Sciatic nerve (tissue), 2 donors: ENCODE measurements at regions not wholly inside any gene's neighbourhood (a gene's known extent, or its start where the extent isn't known, plus 50 kb on each side); places are given as distances from the start of the nearest gene placed in this dataset.

ENCODE experiments used
- ATAC-seq: fragments of 200-7000 bp; cut with Tn5 transposase; one replicate; pipeline ENCODE4 v1.9.1; 2020; ENCODE audit warnings: mild to moderate bottlenecking, moderate library complexity
- DNase-seq: peaks from one replicate; pipeline ENCODE4 v3.0.0-alpha.2; 2020; ENCODE audit warnings: low spot score
- intact Hi-C: fragments of 100-400 bp; cut with DNase I; formaldehyde crosslinking; loops from one replicate; pipeline ENCODE4 v1.14.2; 2022
- donor health status: DM: no; HTN: no; CAD: no.
- donor health status: DM: no; HTN: no; CAD: no.

GRCh38 chr12:30807695-30808034 lies 52.9 kb upstream of the CAPRIN2 start:
- ATAC-seq (no peak), DNase-seq (no peak)
- intact Hi-C loops, result no loop called here

DNA sequence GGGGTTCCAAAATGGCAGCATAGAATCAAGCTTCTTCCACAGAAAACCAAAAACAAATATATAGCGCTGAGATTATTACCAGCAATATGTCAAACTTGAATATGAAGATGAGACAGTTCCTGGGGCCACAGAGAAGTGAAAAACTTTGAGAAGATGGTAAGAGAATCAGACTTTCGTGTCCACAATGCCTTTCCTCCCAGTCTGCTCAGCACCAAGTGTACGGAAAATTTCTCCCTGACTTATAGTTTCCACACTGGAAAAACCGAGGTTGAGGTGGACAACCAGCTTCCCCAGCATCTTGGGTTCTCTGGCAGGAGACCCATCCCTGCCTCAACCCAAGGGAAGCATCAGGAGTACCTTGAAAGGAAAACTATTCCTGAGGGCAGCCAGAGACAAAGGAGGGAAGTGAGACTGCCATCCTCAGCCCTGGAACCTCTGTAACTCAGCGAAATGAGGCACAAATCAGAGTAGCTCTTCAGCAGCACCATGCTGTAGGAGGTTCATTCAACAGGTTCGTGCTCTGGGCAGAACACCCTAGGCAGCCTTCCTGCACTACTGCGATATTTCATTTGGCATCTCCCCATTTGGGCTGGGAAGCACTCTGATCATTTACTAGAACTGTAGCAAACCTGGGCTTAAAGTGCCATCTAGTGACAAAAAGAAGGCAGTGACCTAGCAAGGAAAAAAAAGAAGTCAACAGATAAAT lies 52.4 kb upstream of the CAPRIN2 start:
- no peak for DNase-seq
- intact Hi-C loops, result no loop called here

DNA sequence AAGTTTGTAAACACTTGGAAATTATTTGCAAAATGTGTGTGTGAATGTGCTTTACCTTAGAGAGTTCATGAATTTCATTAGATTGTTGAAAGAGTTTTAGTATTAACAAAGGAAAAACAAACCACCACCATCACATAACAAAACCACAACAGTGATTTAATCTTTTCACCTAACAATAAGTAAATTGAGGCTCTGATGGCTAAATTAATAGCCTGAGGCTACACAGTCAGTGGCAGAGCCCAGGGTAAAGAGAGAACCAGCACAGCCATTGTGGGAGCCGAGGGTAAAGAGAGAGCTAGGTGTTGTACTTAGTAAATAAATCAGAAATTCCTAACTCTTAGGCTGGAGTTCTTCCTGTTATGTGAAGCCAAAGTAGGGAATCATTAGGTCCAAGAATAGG lies 51.2 kb upstream of the CAPRIN2 start:
- DNase-seq, result no peak
- ATAC-seq, result no peak
- intact Hi-C loops, result no loop called here

More for the DNA sequence above, 52.4 kb upstream of the CAPRIN2 start:
- peak; percentile 84 for ATAC-seq
